GM21717 (cell line): ENCODE measurements at regions not wholly inside any gene's neighbourhood (a gene's known extent, or its start where the extent isn't known, plus 50 kb on each side); places are given as distances from the start of the nearest gene placed in this dataset.

Experiments used
- ATAC-seq: cut with Tn5 transposase; IDR thresholded peaks from one replicate; pipeline ENCODE4 v1.9.1; 2021; ENCODE audit warnings: mild to moderate bottlenecking, moderate library complexity; ENCODE audit not compliant: unreplicated experiment

GRCh38 chr2:103667335-103667884 is 905.6 kb downstream of the TMEM182 start:
- ATAC-seq = no peak

GRCh38 chr2:103669531-103669930 is 907.7 kb downstream of the TMEM182 start:
- no peak for ATAC-seq
